SK-N-MC (cell line): ENCODE measurements at regions not wholly inside any gene's neighbourhood (a gene's known extent, or its start where the extent isn't known, plus 50 kb on each side); places are given as distances from the start of the nearest gene placed in this dataset.

Experiments
- EZH2 ChIP-seq: fragments of 200-600 bp; sonication (generic); IDR thresholded peaks from one replicate; pipeline ENCODE4 v1.6.1; 2017; ENCODE audit warnings: antibody characterized with exemption
- FOXP2 ChIP-seq: optimal IDR thresholded peaks from 2 replicates; pipeline ENCODE3; 2011; ENCODE audit warnings: mild to moderate bottlenecking, moderate library complexity; ENCODE audit not compliant: insufficient read depth; ENCODE audit errors: extremely low read length, control extremely low read depth
- POLR2AphosphoS5 ChIP-seq: IDR thresholded peaks from 2 replicates; pipeline ENCODE4 v1.6.1; 2012; ENCODE audit warnings: mild to moderate bottlenecking, low read depth, low read length, borderline replicate concordance

DNA sequence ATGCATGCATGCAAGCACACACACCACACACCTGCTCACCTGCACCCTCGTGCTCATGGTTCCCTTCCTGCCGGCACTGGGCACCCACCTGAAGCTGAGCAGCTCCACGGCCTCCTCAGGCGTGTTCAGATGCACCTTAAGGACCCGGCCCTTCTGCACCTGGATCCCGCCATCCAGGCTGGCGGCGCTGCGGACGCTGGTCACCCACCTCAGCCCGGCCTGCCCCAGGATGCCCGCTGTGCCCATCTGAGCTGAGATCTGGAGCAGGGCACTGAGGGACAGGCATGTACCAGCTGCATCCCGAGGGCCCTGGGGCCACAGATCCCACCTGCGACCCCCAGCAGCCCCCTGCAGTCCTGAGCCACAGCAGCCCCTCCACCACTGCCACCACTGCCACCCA is 110.0 kb downstream of the LITAF start:
- TF ChIP-seq EZH2 = no peak
- no peak for TF ChIP-seq POLR2AphosphoS5
- TF ChIP-seq FOXP2 = no peak
